ENCODE measurements at regions not wholly inside any gene's neighbourhood (a gene's known extent, or its start where the extent isn't known, plus 50 kb on each side); places are given as distances from the start of the nearest gene placed in this dataset.
A peak's percentile ranks its signal among the peaks of the same experiment; 100 is the strongest.

DNA sequence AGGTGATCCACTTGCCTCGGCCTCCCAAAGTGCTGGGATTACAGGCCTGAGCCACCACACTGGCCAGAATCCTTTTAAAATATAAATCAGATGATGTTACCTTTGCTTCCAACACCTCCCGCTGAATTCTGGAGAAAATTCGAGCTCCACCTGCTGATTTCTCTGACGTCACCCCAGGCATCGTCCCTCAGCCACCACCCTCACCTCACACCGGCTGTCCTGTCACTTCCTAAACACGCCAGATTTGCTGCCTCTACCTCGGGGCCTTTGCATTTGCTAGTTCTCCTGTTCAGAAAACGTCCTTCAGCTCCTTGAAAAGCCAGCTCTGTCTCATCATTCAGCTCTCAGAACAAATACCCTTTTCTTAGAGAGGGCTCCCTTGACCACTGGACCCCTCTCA is 57.9 kb downstream of the FBXO2 start:
- no peak overlapping the region for H3K4me3 ChIP-seq (replicated peaks; ENCODE audit: low read depth, low read length)
- DNase-seq (ENCODE audit: low read depth) = no peak
- TF ChIP-seq, protein P1, sequence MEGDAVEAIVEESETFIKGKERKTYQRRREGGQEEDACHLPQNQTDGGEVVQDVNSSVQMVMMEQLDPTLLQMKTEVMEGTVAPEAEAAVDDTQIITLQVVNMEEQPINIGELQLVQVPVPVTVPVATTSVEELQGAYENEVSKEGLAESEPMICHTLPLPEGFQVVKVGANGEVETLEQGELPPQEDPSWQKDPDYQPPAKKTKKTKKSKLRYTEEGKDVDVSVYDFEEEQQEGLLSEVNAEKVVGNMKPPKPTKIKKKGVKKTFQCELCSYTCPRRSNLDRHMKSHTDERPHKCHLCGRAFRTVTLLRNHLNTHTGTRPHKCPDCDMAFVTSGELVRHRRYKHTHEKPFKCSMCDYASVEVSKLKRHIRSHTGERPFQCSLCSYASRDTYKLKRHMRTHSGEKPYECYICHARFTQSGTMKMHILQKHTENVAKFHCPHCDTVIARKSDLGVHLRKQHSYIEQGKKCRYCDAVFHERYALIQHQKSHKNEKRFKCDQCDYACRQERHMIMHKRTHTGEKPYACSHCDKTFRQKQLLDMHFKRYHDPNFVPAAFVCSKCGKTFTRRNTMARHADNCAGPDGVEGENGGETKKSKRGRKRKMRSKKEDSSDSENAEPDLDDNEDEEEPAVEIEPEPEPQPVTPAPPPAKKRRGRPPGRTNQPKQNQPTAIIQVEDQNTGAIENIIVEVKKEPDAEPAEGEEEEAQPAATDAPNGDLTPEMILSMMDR (IDR thresholded peaks at IDR 0.05; ENCODE audit: low read length, missing control alignments) = no peak

DNA sequence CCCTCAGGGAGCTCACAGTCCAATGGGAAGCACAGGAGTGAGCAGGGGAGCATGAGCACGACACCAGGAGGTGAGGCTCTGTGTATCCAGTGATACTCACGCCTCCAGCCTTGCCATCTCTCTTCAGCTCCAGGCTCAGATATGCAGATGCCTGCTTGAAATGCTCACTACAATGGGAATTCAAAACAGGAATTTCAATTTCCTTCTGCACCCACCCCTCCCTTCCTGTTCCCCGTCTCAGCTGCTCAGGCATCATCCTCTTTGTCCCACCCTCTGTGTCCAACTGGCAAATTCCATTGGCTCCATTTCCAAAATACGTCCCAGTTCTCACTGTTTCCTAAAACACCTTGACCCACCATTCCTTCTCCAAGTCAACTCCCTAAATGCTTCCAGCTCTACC is 58.9 kb downstream of the FBXO2 start:
- DNase-seq (ENCODE audit: low read depth) = peak; percentile 3
- no peak overlapping the region for H3K4me3 ChIP-seq (replicated peaks; ENCODE audit: low read depth, low read length)
- TF ChIP-seq, protein P1 (IDR thresholded peaks at IDR 0.05; ENCODE audit: low read length, missing control alignments) = no peak

DNA sequence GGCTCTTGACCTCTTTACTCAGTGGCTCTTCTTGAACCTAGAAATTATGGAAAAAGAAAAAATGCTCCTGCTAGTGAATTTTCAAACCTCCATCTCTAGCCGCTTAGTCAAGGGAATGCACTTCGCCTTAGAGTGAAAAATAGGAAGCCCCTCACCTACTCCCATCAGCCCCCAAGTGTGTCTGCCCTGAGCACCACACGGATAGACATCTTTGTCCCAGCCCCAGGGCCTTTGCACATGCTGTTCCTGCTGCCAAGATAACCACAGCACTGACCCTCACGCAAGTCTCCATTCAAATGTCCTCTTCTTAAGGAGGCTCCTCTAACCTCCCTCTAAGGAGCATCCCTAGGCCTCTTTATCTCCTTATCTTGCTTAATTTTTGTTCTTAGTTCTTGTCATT is 59.6 kb downstream of the FBXO2 start:
- no peak for DNase-seq (ENCODE audit: low read depth)
- TF ChIP-seq, protein P1 (IDR thresholded peaks at IDR 0.05; ENCODE audit: low read length, missing control alignments) = no peak
- no peak overlapping the region for H3K4me3 ChIP-seq (replicated peaks; ENCODE audit: low read depth, low read length)

DNA sequence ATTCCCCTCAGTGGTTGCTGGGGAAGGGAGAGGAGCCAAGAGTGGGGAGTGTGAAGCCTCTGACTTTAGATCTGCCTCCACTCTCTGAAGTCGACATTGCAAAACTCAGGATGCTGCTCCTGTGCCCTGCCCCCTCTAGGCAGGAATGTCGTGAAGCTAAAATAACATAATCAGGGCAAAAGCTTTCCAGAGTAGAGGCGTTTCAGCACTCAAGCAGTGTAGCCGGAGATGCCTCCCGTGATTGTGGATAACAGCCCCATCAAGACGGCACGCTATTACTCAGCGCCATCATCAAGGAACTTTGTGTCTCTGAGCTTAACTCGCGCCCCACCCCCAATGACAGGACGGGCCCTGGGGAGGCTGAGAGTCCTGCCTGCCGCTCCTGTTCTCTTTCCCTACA is 60.0 kb downstream of the FBXO2 start:
- TF ChIP-seq, protein P1 (IDR thresholded peaks at IDR 0.05; ENCODE audit: low read length, missing control alignments) = peak; percentile 27
- peak; percentile 42 for DNase-seq (ENCODE audit: low read depth)

DNA sequence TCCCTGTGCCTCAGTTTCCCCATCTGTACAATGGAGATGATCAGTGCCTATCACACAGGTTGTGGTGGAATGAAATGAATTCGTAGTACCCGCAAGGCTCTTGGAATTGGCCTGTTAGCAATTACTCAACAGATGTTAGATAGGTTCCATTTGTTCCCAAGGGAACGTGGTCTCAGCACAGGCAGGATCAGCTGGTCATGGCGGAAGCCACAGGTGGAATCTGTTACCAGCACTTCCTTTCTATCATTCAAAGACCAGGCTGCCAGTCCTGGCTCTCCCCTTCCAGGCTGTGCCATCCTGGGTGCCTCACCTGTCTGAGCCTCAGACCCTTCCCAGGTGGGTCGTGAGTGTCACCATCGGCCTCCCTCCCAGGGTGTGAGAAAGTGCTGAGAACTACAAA is 61.5 kb downstream of the FBXO2 start:
- DNase-seq (ENCODE audit: low read depth) = no peak
- no peak overlapping the region for H3K4me3 ChIP-seq (replicated peaks; ENCODE audit: low read depth, low read length)
- TF ChIP-seq, protein P1 (IDR thresholded peaks at IDR 0.05; ENCODE audit: low read length, missing control alignments) = no peak

More for the DNA sequence above, 60.0 kb downstream of the FBXO2 start:
- H3K4me3 ChIP-seq (replicated peaks; ENCODE audit: low read depth, low read length) = no peak overlapping the region

DNA sequence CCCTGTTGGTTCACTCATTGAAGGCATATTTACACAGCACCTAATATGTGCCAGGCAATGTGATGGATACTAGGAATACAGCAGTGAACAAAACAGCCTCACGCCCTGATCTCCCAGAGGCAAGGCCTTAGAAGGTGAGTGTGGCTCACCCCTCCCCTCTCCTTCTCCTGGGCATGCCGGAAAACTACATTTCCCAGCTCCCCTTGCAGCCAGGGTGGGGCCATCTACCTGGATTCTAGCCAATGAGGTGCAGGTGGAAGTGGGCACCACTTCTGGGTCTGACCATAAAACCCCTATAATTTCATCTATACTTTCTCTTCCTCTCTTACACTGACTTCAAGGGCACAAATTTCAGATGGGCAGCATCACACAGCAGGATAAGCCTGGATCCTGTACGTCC is 63.8 kb downstream of the FBXO2 start:
- H3K4me3 ChIP-seq (replicated peaks; ENCODE audit: low read depth, low read length) = no peak overlapping the region
- DNase-seq (ENCODE audit: low read depth) = no peak
- TF ChIP-seq, protein P1 (IDR thresholded peaks at IDR 0.05; ENCODE audit: low read length, missing control alignments) = no peak
